Suprapubic skin (tissue), 3 donors: ENCODE measurements at regions not wholly inside any gene's neighbourhood (a gene's known extent, or its start where the extent isn't known, plus 50 kb on each side); places are given as distances from the start of the nearest gene placed in this dataset.

Experiments used
- POLR2A ChIP-seq, 2 donors: fragments of 450-650 bp; IDR thresholded peaks; one replicate each; pipeline ENCODE4 v1.6.1; 2017; ENCODE audit warnings: antibody characterized with exemption in 2 of 2, mild to moderate bottlenecking in 2 of 2, moderate library complexity in 2 of 2
- TF ChIP-seq, protein P1 (sequence below), 2 donors: fragments of 200-600 bp in 1 of 2; fragments of 450-650 bp in 1 of 2; sonication (generic) in 1 of 2; IDR thresholded peaks; one replicate each; pipeline ENCODE4 v1.5.1; 2016 to 2019; ENCODE audit warnings: antibody characterized with exemption in 2 of 2, mild to moderate bottlenecking in 1 of 2, moderate library complexity in 1 of 2

DNA sequence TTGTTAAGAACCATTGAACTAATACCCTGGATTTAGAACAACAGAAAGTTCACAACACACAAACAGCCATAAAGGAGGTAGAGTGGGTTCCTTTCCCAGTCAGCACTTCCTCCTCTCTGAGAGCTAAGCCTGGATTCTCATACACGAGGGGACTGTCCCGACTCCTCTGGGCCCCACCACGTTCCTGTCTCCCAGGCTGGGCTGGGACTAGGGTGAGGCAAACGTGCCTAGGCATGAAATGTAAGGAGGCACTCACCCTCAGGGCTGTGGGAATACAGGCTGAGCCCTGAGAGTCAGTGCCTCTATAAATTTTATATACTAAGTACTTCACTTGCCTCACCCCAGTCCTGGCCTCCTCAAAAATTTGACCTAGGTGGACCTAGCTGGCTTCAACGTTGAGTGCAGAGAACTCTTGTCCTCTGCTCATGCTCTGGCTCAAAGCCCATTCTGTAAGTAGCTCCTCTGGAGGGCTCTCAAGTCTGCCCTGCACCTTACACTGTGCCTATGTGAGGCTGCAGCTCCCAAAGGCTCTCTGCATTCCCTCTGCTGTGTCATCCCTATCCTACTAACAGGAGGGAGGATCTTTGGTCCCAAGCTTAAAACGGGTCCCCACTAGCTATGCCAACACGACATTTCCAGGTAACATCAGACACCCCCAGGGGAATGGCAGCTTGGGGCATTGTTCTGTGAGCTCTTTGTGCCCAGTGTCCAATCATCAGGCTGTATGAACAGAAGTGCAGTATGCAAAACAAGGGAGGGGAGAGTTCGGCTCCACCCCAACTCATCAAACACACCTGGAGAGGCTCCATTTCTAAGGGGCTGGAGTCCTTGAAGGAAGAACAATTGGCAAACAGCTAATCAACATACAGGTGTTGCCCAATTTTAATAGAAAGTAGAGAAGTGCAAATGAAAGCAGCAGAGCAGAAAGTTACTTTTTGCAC lies 233.2 kb downstream of the RPLP1 start:
- no peak for TF ChIP-seq POLR2A (IDR thresholded peaks at IDR 0.05)
- TF ChIP-seq, protein P1, sequence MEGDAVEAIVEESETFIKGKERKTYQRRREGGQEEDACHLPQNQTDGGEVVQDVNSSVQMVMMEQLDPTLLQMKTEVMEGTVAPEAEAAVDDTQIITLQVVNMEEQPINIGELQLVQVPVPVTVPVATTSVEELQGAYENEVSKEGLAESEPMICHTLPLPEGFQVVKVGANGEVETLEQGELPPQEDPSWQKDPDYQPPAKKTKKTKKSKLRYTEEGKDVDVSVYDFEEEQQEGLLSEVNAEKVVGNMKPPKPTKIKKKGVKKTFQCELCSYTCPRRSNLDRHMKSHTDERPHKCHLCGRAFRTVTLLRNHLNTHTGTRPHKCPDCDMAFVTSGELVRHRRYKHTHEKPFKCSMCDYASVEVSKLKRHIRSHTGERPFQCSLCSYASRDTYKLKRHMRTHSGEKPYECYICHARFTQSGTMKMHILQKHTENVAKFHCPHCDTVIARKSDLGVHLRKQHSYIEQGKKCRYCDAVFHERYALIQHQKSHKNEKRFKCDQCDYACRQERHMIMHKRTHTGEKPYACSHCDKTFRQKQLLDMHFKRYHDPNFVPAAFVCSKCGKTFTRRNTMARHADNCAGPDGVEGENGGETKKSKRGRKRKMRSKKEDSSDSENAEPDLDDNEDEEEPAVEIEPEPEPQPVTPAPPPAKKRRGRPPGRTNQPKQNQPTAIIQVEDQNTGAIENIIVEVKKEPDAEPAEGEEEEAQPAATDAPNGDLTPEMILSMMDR (IDR thresholded peaks at IDR 0.05) = no peak
